A549 (cell line): ENCODE measurements at regions not wholly inside any gene's neighbourhood (a gene's known extent, or its start where the extent isn't known, plus 50 kb on each side); places are given as distances from the start of the nearest gene placed in this dataset.

ENCODE experiments used
- ATAC-seq, 2 experiments: fragments of 200-7000 bp in 1 of 2; fragments of >200 bp in 1 of 2; cut with Nextera tagmentation in 1 of 2; cut with Tn5 transposase in 1 of 2; 3 replicates each; pipeline versions ENCODE4 v1.8.0 to v1.9.1; 2018 to 2020; ENCODE audit warnings: mild to moderate bottlenecking in 1 of 2, moderate library complexity in 1 of 2
- CTCF ChIA-PET: fragments of 300-600 bp; sonication (Branson Sonifier 250); formaldehyde crosslinking; extraction: SDS; loops from one replicate; lab custom pipeline; 2021; ENCODE audit warnings: antibody characterized with exemption, inconsistent platforms; lab: Yijun Ruan, JAX
- POLR2A ChIA-PET: fragments of 350-600 bp; formaldehyde crosslinking; extraction: SDS; loops from one replicate; lab custom pipeline; 2021; ENCODE audit warnings: antibody characterized with exemption, inconsistent platforms; lab: Yijun Ruan, JAX
- DNase-seq, 2 experiments: peaks; one replicate each; pipeline versions ENCODE4 v3.0.0 to v3.0.0-alpha.2; 2011 to 2016; ENCODE audit warnings: low read depth in 1 of 2, low spot score in 1 of 2
- FAIRE-seq: peaks from 2 replicates; lab custom pipeline; 2011; peaks lifted over from hg19 to GRCh38; lab: Jason Lieb, UNC
- H3K27ac ChIP-seq, 2 experiments: fragments of >200 bp; sonication (Bioruptor Twin); formaldehyde crosslinking; 3 replicates each; pipeline ENCODE4 v1.5.1; 2016 to 2017
- H3K4me1 ChIP-seq: fragments of >200 bp; sonication (Bioruptor Twin); formaldehyde crosslinking; 3 replicates; pipeline ENCODE4 v1.6.1; 2016
- H3K4me2 ChIP-seq: fragments of >200 bp; sonication (Bioruptor Twin); formaldehyde crosslinking; 3 replicates; pipeline ENCODE4 v1.6.1; 2016
- H3K4me3 ChIP-seq: fragments of >200 bp; sonication (Bioruptor Twin); formaldehyde crosslinking; 3 replicates; pipeline ENCODE4 v1.5.1; 2016
- H3K9me3 ChIP-seq: fragments of >200 bp; sonication (Bioruptor Twin); formaldehyde crosslinking; 3 replicates; pipeline ENCODE4 v1.6.1; 2016
- BHLHE40 ChIP-seq: IDR thresholded peaks from 2 replicates; pipeline ENCODE4 v1.6.1; 2012; ENCODE audit warnings: low read depth, low read length, inconsistent platforms
- CBX2 ChIP-seq: fragments of 200-600 bp; sonication (generic); IDR thresholded peaks from 2 replicates; pipeline ENCODE4 v1.6.1; 2016; ENCODE audit warnings: low read depth, mild to moderate bottlenecking, borderline replicate concordance
- CBX8 ChIP-seq: fragments of 200-600 bp; sonication (generic); IDR thresholded peaks from 2 replicates; pipeline ENCODE4 v1.6.1; 2016
- CEBPB ChIP-seq, 2 experiments: fragments of >200 bp in 1 of 2; sonication (Bioruptor Twin) in 1 of 2; formaldehyde crosslinking in 1 of 2; IDR thresholded peaks; 2 replicates each; pipeline ENCODE4 v1.6.1; 2012 to 2016
- CHD2 ChIP-seq: fragments of 150-350 bp; IDR thresholded peaks from 2 replicates; pipeline ENCODE4 v1.6.1; 2014; ENCODE audit warnings: low read length; ENCODE audit not compliant: partially characterized antibody
- EHF ChIP-seq: fragments of 250-450 bp; sonication (Bioruptor Pico); IDR thresholded peaks from 2 replicates; pipeline ENCODE4 v1.5.0; 2020; ENCODE audit warnings: mild to moderate bottlenecking
- EP300 ChIP-seq, 2 experiments: fragments of >200 bp; sonication (Bioruptor Twin); formaldehyde crosslinking; IDR thresholded peaks; 2 replicates in 1 of 2; 3 replicates in 1 of 2; pipeline ENCODE4 v1.6.1; 2016 to 2017
- FOXS1 ChIP-seq: fragments of 250-450 bp; sonication (Bioruptor Pico); IDR thresholded peaks from 2 replicates; pipeline ENCODE4 v1.5.0; 2020; ENCODE audit warnings: mild to moderate bottlenecking, moderate library complexity
- GATA3 ChIP-seq: IDR thresholded peaks from 2 replicates; pipeline ENCODE4 v1.6.1; 2012; ENCODE audit warnings: borderline replicate concordance
- HES2 ChIP-seq: fragments of >200 bp; sonication (Bioruptor Twin); formaldehyde crosslinking; IDR thresholded peaks from 2 replicates; pipeline ENCODE4 v1.6.1; 2016
- HEYL ChIP-seq: fragments of 250-450 bp; sonication (Bioruptor Pico); IDR thresholded peaks from 2 replicates; pipeline ENCODE4 v1.8.0; 2021; ENCODE audit warnings: mild to moderate bottlenecking, moderate library complexity
- HOXB13 ChIP-seq: fragments of 250-450 bp; sonication (Bioruptor Pico); IDR thresholded peaks from 2 replicates; pipeline ENCODE4 v1.5.0; 2020; ENCODE audit warnings: low read depth, mild to moderate bottlenecking, moderate library complexity
- HOXB5 ChIP-seq: fragments of 250-450 bp; sonication (Bioruptor Pico); IDR thresholded peaks from 2 replicates; pipeline ENCODE4 v1.5.0; 2020; ENCODE audit warnings: mild to moderate bottlenecking, moderate library complexity
- MYC ChIP-seq: IDR thresholded peaks from 2 replicates; pipeline ENCODE4 v1.6.1; 2012; ENCODE audit warnings: mild to moderate bottlenecking, inconsistent platforms, low read length, improper control_type of control experiment, borderline replicate concordance
- POLR2AphosphoS2 ChIP-seq: conservative IDR thresholded peaks from 2 replicates; pipeline ENCODE4 v1.6.1; 2012; ENCODE audit warnings: low read length, improper control_type of control experiment, inconsistent platforms
- REST ChIP-seq: fragments of 200-600 bp; sonication (generic); IDR thresholded peaks from 2 replicates; pipeline ENCODE4 v1.6.1; 2016; ENCODE audit warnings: antibody characterized with exemption, mild to moderate bottlenecking, moderate library complexity
- RFX5 ChIP-seq: fragments of 450-650 bp; IDR thresholded peaks from 2 replicates; pipeline ENCODE4 v1.7.1; 2014; ENCODE audit warnings: antibody characterized with exemption, mild to moderate bottlenecking, moderate library complexity
- RNF2 ChIP-seq: fragments of 200-600 bp; sonication (generic); IDR thresholded peaks from 2 replicates; pipeline ENCODE4 v1.6.1; 2016; ENCODE audit warnings: low read depth, mild to moderate bottlenecking, antibody characterized with exemption, moderate library complexity, borderline replicate concordance
- SMC3 ChIP-seq: fragments of >200 bp; sonication (Bioruptor Twin); formaldehyde crosslinking; IDR thresholded peaks from 3 replicates; pipeline ENCODE4 v1.6.1; 2018; ENCODE audit warnings: inconsistent platforms
- TFCP2L1 ChIP-seq: fragments of 250-450 bp; sonication (Bioruptor Pico); IDR thresholded peaks from 2 replicates; pipeline ENCODE4 v1.5.0; 2021; ENCODE audit warnings: mild to moderate bottlenecking
- WGBS: methylation state at CpG from one replicate; pipeline ENCODE4 v1.1.6; 2017; ENCODE audit errors: missing lambda C conversion rate; 5-methylcytosine and 5-hydroxymethylcytosine counted together
- TF ChIP-seq, protein P1 (sequence below): IDR thresholded peaks from 2 replicates; pipeline ENCODE4 v1.6.1; 2012; ENCODE audit warnings: low read depth, borderline replicate concordance
- TF ChIP-seq, protein P2 (sequence below): fragments of 150-350 bp; IDR thresholded peaks from 2 replicates; pipeline ENCODE4 v1.6.1; 2014; ENCODE audit warnings: low read depth, mild to moderate bottlenecking, low read length
- TF ChIP-seq, protein P3 (sequence below): IDR thresholded peaks from 2 replicates; pipeline ENCODE4 v1.6.1; 2012
- TF ChIP-seq, protein P4 (sequence below): fragments of 450-650 bp; IDR thresholded peaks from 2 replicates; pipeline ENCODE4 v1.6.1; 2014; ENCODE audit warnings: antibody characterized with exemption

- H3K4me3 ChIP-seq, result no peak overlapping the region
- no peak overlapping the region for H3K27ac ChIP-seq
- DNase-seq (no peak), ATAC-seq (no peak), FAIRE-seq (no peak)
- H3K4me1 ChIP-seq, result no peaks in the 10 kb centered on the region
- no peaks in the 10 kb centered on the region for H3K9me3 ChIP-seq
- TF ChIP-seq EP300 (IDR thresholded peaks at IDR 0.05), result no peak
- TF ChIP-seq, protein P1, sequence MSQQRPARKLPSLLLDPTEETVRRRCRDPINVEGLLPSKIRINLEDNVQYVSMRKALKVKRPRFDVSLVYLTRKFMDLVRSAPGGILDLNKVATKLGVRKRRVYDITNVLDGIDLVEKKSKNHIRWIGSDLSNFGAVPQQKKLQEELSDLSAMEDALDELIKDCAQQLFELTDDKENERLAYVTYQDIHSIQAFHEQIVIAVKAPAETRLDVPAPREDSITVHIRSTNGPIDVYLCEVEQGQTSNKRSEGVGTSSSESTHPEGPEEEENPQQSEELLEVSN, result no peak
- no peak for TF ChIP-seq BHLHE40
- no peak for TF ChIP-seq TFCP2L1
- TF ChIP-seq CHD2, result no peak
- no peak for TF ChIP-seq SMC3
- no peak for TF ChIP-seq HOXB13 (CRISPR knock-in tag)
- TF ChIP-seq HES2, result no peak
- TF ChIP-seq RNF2, result no peak
- no peak for TF ChIP-seq MYC
- TF ChIP-seq CBX2, result no peak
- no peak for TF ChIP-seq FOXS1
- TF ChIP-seq, protein P2, sequence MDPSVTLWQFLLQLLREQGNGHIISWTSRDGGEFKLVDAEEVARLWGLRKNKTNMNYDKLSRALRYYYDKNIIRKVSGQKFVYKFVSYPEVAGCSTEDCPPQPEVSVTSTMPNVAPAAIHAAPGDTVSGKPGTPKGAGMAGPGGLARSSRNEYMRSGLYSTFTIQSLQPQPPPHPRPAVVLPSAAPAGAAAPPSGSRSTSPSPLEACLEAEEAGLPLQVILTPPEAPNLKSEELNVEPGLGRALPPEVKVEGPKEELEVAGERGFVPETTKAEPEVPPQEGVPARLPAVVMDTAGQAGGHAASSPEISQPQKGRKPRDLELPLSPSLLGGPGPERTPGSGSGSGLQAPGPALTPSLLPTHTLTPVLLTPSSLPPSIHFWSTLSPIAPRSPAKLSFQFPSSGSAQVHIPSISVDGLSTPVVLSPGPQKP, result no peak
- WGBS, result 83% methylated on average over 3 of the region's 3 CpGs
- H3K4me2 ChIP-seq, result no peak overlapping the region
- ChIA-PET CTCF (interaction anchor here (2.1 kb wide), 1 partner anchor 45 kb away, joined by 5 read pairs; no protein-coding TSS in a partner anchor), POLR2A (no interaction called here)
These were observed 114.1 kb downstream of the RAB38 start for GRCh38 chr11:88061111-88061510.

DNA sequence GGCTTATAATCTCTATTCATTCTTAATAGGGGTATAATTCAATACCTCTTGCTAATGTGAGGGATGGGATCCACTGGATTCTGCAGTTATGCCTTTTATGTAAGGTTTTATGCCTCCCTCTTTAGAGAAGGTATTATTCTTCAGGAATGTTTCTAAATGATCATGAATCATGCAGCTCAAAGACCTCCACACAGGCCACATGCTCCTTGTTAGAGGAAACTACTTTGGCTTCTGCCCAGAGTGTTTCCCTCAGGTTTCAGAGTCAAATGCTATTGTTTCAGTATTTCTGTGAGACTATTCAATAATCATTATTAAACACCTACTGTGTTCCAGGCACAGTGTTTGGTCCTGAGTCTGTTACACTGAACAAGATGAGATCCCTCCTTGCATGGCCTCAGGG lies 115.9 kb downstream of the RAB38 start:
- H3K27ac ChIP-seq, result no peak overlapping the region
- no peak overlapping the region for H3K4me3 ChIP-seq
- CTCF ChIA-PET, result interaction anchor here (2.1 kb wide), 1 partner anchor 43 kb away, joined by 5 read pairs; no protein-coding TSS in a partner anchor
- no peak for ATAC-seq
- TF ChIP-seq, protein P3, sequence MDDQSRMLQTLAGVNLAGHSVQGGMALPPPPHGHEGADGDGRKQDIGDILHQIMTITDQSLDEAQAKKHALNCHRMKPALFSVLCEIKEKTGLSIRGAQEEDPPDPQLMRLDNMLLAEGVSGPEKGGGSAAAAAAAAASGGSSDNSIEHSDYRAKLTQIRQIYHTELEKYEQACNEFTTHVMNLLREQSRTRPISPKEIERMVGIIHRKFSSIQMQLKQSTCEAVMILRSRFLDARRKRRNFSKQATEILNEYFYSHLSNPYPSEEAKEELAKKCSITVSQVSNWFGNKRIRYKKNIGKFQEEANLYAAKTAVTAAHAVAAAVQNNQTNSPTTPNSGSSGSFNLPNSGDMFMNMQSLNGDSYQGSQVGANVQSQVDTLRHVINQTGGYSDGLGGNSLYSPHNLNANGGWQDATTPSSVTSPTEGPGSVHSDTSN, result no peak
- TF ChIP-seq REST (no peak), RFX5 (no peak), EHF (CRISPR knock-in tag) (no peak), HES2 (no peak), CBX8 (no peak), POLR2AphosphoS2 (no peak), HOXB5 (CRISPR knock-in tag) (no peak), GATA3 (no peak), MYC (no peak), CEBPB (IDR thresholded peaks at IDR 0.05) (no peak), HEYL (CRISPR knock-in tag) (no peak)
- TF ChIP-seq, protein P4, sequence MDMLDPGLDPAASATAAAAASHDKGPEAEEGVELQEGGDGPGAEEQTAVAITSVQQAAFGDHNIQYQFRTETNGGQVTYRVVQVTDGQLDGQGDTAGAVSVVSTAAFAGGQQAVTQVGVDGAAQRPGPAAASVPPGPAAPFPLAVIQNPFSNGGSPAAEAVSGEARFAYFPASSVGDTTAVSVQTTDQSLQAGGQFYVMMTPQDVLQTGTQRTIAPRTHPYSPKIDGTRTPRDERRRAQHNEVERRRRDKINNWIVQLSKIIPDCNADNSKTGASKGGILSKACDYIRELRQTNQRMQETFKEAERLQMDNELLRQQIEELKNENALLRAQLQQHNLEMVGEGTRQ, result no peak
- TF ChIP-seq, protein P2, result no peak
- TF ChIP-seq, all 56 proteins: peak for 0
- no peaks in the 10 kb centered on the region for H3K4me1 ChIP-seq
- no peak for DNase-seq
- POLR2A ChIA-PET, result no interaction called here
- no peak overlapping the region for H3K4me2 ChIP-seq
- H3K9me3 ChIP-seq, result no peaks in the 10 kb centered on the region
- FAIRE-seq, result no peak
